AG09319 (cell line): ENCODE measurements at regions not wholly inside any gene's neighbourhood (a gene's known extent, or its start where the extent isn't known, plus 50 kb on each side); places are given as distances from the start of the nearest gene placed in this dataset.
"Not testable (repeated sequence)": the region's sequence is repeated elsewhere in the genome, so short reads cannot be mapped to it uniquely, and the experiment has no call there.

Experiments
- DNase-seq: peaks from one replicate; pipeline ENCODE4 v3.0.0-alpha.2; 2010; ENCODE audit warnings: low read depth; ENCODE audit errors: extremely low read depth
- CTCF ChIP-seq: IDR thresholded peaks from 2 replicates; pipeline ENCODE4 v1.5.1; 2011; ENCODE audit warnings: low read depth, mild to moderate bottlenecking, inconsistent platforms, low read length, moderate library complexity

DNA sequence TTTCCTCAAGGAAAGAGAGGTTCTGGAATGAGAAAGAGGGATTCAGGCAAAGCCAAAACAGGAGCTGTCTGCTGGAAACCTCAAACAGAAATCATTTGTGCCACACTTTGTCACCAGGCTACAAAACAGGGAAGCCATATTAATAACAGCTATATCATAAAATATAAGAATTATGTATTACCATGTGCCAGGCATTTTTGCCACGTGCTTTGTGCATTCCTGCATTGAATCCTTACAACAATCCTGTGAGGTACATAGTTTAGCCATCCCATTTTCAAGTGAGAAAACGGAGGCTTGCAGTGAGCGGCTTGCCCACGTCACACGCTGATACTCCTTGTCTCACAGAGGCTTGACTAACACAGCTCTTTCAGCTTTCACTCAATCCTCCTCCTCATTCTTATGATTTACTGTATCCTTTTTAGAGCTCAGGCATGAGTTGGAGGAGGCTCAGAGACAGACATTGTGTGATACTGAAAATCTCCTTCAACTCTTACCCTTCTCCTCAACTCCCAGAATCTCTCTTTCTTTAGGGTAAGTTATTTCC lies 148.4 kb upstream of the MEX3C start:
- no peak for TF ChIP-seq CTCF
- DNase-seq, result no peak

DNA sequence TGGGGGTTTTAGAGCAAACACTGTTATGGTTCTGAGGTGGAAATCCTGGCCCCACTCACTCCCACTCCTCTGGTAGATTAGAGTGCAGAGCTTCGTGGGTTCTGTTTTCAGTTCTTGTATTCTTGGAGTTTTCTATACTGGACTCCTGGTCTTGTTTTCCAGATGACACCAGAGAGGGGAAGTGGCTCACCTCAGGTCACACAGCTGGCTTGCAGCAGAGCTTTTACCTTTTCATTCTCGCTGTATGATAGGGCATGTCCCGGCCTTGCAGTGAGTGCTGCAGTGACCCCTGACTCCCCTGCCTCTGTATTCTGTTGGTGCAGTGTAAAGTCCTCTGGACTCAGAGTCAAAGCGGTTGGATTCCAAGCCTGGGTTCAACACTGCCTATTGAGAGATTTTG lies 148.9 kb upstream of the MEX3C start:
- no peak for DNase-seq
- TF ChIP-seq CTCF, result no peak

- no peak for DNase-seq
- no peak for TF ChIP-seq CTCF
These were observed 152.6 kb upstream of the MEX3C start for GRCh38 chr18:51350081-51350480.

- no peak for TF ChIP-seq CTCF
- no peak for DNase-seq
These were observed 158.4 kb upstream of the MEX3C start for GRCh38 chr18:51355841-51356240.

DNA sequence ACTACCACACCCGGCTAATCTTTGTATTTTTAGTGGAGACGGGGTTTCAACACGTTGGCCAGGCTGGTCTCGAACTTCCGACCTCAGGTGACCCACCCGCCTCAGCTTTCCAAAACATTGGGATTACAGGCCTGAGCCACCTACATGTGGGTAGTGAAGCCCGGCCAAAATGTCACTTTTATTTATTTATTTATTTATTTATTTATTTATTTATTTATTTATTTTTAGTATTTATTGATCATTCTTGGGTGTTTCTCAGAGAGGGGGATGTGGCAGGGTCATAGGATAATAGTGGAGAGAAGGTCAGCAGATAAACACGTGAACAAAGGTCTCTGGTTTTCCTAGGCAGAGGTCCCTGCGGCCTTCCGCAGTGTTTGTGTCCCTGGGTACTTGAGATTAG lies 162.8 kb upstream of the MEX3C start:
- not testable (repeated sequence) for DNase-seq

GRCh38 chr18:51361130-51361860 lies 163.8 kb upstream of the MEX3C start:
- no peak for TF ChIP-seq CTCF
- no peak for DNase-seq

GRCh38 chr18:51363384-51363783 lies 165.9 kb upstream of the MEX3C start:
- no peak for DNase-seq
- TF ChIP-seq CTCF, result no peak

- no peak for TF ChIP-seq CTCF
- DNase-seq, result no peak
These were observed 173.5 kb upstream of the MEX3C start for GRCh38 chr18:51370996-51371395.
